ENCODE measurements at regions not wholly inside any gene's neighbourhood (a gene's known extent, or its start where the extent isn't known, plus 50 kb on each side); places are given as distances from the start of the nearest gene placed in this dataset.
"Not testable (repeated sequence)": the region's sequence is repeated elsewhere in the genome, so short reads cannot be mapped to it uniquely, and the experiment has no call there.

DNA sequence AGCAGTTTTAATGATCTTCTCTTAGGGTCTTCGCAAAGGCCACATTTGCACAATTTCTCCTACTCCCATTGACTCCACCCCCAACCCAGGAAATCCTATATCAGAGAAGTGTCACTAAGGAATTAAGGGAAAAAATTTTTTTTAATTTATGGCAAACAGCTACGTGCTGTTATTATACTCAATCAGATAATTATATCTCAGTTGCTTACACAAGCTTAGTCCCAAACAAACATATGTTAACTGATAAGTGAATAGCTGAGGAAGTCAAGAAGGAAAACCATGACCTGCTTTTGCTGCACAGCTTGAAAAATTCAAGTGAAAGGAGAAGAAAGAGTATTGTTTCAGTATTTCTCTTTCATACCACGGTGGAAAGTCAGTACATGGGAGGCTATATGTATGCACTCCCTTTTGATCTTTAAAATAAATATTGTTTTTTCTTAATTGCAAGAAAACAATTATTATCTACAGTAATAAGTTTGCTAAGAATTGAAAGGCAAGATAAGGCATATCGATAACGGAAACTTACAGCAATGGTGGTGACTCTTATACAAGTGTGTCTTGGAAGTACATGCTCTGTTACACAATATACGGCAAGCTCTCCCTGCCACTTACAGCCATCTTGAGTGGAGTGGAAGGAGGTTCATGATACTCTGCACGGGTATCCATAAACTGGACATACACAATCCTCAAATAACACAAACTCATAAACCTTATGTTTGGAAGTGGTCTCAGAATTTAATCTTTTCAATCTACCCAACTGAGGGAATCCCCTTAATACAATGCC is 167.9 kb upstream of the FREM1 start:
- H3K4me1 Mint-ChIP-seq (ENCODE audit: low read depth): no peaks in the 10 kb centered on the region
- DNase-seq (no peak), ATAC-seq (no peak)
- peaks cover 3% of the 10 kb centered on the region for H3K27me3 Mint-ChIP-seq (ENCODE audit: low read depth)
- no peak overlapping the region for H3K4me3 Mint-ChIP-seq
- no peaks in the 10 kb centered on the region for H3K36me3 Mint-ChIP-seq (ENCODE audit: low read depth)
- H3K27ac Mint-ChIP-seq: no peak overlapping the region
- H3K9me3 Mint-ChIP-seq (ENCODE audit: insufficient read depth): no peaks in the 10 kb centered on the region
- ChIA-PET CTCF (interaction anchor here (0.9 kb wide), 1 partner anchor 57 kb away, joined by 3 read pairs; no protein-coding TSS in a partner anchor), POLR2A (no interaction called here)

- H3K4me3 Mint-ChIP-seq: no peak overlapping the region
- peaks cover 5% of the 10 kb centered on the region for H3K27me3 Mint-ChIP-seq (ENCODE audit: low read depth)
- ATAC-seq (no peak), DNase-seq (no peak)
- no peaks in the 10 kb centered on the region for H3K4me1 Mint-ChIP-seq (ENCODE audit: low read depth)
- POLR2A ChIA-PET: no interaction called here
- H3K36me3 Mint-ChIP-seq (ENCODE audit: low read depth): no peaks in the 10 kb centered on the region
- H3K9me3 Mint-ChIP-seq (ENCODE audit: insufficient read depth): no peaks in the 10 kb centered on the region
- CTCF ChIA-PET: no interaction called here
- H3K27ac Mint-ChIP-seq: no peak overlapping the region
These were observed 163.4 kb upstream of the FREM1 start for GRCh38 chr9:15073620-15074019.

DNA sequence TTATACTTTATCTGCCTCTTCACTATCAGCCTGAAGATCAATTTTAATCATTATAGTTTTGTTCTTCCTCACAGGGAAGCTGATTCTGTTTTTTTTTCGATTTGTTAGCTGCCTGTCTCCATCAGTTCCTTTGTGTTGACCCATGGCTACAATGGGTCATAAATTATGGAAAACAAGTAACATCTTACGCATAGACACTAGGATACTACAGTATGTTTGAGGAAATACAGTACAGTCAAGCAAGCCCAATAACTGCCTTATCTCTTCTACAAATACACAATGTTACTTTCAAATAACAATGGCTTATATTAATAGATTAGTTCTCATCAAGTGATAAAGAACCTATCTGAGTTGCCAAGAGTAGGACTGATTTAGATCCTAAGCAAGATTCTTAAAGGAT is 160.5 kb upstream of the FREM1 start:
- DNase-seq: no peak
- Mint-ChIP-seq H3K27me3 (ENCODE audit: low read depth) (peaks cover 7% of the 10 kb centered on the region), H3K27ac (no peak overlapping the region), H3K4me1 (ENCODE audit: low read depth) (no peaks in the 10 kb centered on the region), H3K36me3 (ENCODE audit: low read depth) (no peaks in the 10 kb centered on the region), H3K9me3 (ENCODE audit: insufficient read depth) (peaks cover 3% of the 10 kb centered on the region), H3K4me3 (no peak overlapping the region)
- ChIA-PET POLR2A (no interaction called here), CTCF (no interaction called here)
- no peak for ATAC-seq

DNA sequence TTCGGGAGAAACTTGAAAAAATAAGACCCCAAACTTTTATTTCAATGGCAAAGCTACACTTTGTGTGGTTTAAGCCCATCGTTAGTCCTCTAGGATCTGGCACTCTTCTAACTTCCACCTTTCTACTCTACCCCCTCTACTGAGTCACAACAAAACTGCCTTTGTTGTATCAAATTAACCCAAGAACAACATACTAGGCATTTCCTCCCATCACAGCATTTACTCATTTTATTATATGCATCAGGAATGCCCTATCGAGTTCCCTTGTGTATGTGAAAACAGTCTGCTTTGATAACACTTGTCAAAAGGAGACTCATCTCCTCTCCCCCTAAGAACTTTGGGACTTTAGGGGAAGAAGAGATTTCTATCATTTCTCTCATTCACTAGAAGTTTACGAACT is 158.9 kb upstream of the FREM1 start:
- DNase-seq: no peak
- Mint-ChIP-seq H3K27ac (no peak overlapping the region), H3K4me3 (no peak overlapping the region), H3K27me3 (ENCODE audit: low read depth) (peaks cover 7% of the 10 kb centered on the region), H3K36me3 (ENCODE audit: low read depth) (no peaks in the 10 kb centered on the region), H3K9me3 (ENCODE audit: insufficient read depth) (peaks cover 3% of the 10 kb centered on the region), H3K4me1 (ENCODE audit: low read depth) (no peaks in the 10 kb centered on the region)
- ATAC-seq: no peak
- ChIA-PET CTCF (no interaction called here), POLR2A (no interaction called here)

DNA sequence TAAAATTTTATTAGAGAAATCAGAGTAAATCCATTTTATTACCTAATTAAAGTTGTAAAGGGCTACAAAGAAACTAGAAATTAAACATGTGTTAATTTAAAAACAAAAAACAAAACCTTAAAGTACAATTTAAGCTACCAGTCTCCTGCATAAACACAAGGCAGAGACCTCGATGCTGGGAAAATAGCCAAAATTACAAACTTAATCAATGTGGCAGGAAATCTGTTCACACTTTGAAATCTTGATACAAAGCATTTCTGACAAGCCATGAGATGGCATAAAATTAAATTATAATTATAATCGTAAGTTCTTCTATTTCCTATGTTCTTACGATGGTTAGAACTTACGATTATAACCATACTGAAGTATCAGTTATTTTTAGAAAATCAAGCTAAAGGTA is 158.0 kb upstream of the FREM1 start:
- H3K9me3 Mint-ChIP-seq (ENCODE audit: insufficient read depth): peaks cover 3% of the 10 kb centered on the region
- no peak overlapping the region for H3K4me3 Mint-ChIP-seq
- POLR2A ChIA-PET: no interaction called here
- ATAC-seq (no peak), DNase-seq (no peak)
- CTCF ChIA-PET: no interaction called here
- H3K4me1 Mint-ChIP-seq (ENCODE audit: low read depth): no peaks in the 10 kb centered on the region
- no peaks in the 10 kb centered on the region for H3K36me3 Mint-ChIP-seq (ENCODE audit: low read depth)
- no peak overlapping the region for H3K27ac Mint-ChIP-seq
- peaks cover 7% of the 10 kb centered on the region for H3K27me3 Mint-ChIP-seq (ENCODE audit: low read depth)

- CTCF ChIA-PET: no interaction called here
- POLR2A ChIA-PET: no interaction called here
These were observed 148.8 kb upstream of the FREM1 start for GRCh38 chr9:15059003-15059402.

GRCh38 chr9:15058236-15058635 is 148.0 kb upstream of the FREM1 start:
- Mint-ChIP-seq H3K27me3 (ENCODE audit: low read depth) (peaks cover 3% of the 10 kb centered on the region), H3K27ac (no peak overlapping the region), H3K4me1 (ENCODE audit: low read depth) (no peaks in the 10 kb centered on the region), H3K36me3 (ENCODE audit: low read depth) (no peaks in the 10 kb centered on the region), H3K9me3 (ENCODE audit: insufficient read depth) (no peaks in the 10 kb centered on the region), H3K4me3 (no peak overlapping the region)
- ATAC-seq: no peak
- POLR2A ChIA-PET: no interaction called here
- CTCF ChIA-PET: no interaction called here
- DNase-seq: no peak

More at GRCh38 chr9:15059003-15059402, 148.8 kb upstream of the FREM1 start:
- Mint-ChIP-seq H3K4me3 (no peak overlapping the region), H3K27ac (no peak overlapping the region), H3K4me1 (ENCODE audit: low read depth) (no peaks in the 10 kb centered on the region), H3K27me3 (ENCODE audit: low read depth) (peaks cover 3% of the 10 kb centered on the region), H3K9me3 (ENCODE audit: insufficient read depth) (no peaks in the 10 kb centered on the region), H3K36me3 (ENCODE audit: low read depth) (no peaks in the 10 kb centered on the region)
- ATAC-seq: no peak
- no peak for DNase-seq

DNA sequence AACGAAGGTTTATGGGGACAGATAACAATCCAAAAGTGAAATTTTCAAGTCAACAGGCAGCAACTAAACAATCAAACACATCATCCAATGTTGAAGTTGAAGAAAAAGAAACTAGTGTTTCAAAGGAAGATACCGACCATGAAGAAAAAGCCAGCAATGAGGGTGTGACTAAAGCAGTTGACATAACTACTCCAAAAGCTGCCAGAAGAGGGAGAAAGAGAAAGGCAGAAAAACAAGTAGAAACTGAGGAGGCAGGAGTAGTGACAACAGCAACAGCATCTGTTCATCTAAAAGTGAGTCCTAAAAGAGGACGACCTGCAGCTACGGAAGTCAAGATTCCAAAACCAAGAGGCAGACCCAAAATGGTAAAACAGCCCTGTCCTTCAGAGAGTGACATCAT is 145.1 kb upstream of the FREM1 start:
- not testable (repeated sequence) for H3K27me3 Mint-ChIP-seq (ENCODE audit: low read depth)

DNA sequence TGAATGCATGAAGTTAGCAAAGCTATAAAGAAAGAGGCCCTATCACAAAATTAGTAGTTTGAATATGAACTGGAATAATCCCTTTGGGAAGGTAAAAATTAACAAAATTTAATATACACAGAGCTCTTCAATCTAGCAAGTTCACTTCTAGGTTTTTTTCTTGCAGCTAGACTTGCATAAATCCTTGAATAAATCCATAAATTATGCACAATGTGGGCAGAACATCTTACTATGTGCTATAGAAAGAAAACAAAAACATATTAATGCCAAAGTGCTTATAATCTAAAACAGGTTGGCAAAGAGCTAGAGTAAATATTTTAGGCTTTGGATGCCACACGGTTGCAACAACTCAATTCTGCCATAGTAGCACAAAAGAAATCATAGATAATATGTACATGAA is 138.5 kb upstream of the FREM1 start:
- CTCF ChIA-PET: no interaction called here

More for the DNA sequence above, 145.1 kb upstream of the FREM1 start:
- H3K9me3 Mint-ChIP-seq (ENCODE audit: insufficient read depth); H3K36me3 Mint-ChIP-seq (ENCODE audit: low read depth); DNase-seq; H3K4me1 Mint-ChIP-seq (ENCODE audit: low read depth); H3K4me3 Mint-ChIP-seq; CTCF ChIA-PET; ATAC-seq; POLR2A ChIA-PET; H3K27ac Mint-ChIP-seq: not testable (repeated sequence)

GRCh38 chr9:15047028-15047551 is 136.9 kb upstream of the FREM1 start:
- H3K36me3 Mint-ChIP-seq (ENCODE audit: low read depth): no peaks in the 10 kb centered on the region
- H3K9me3 Mint-ChIP-seq (ENCODE audit: insufficient read depth): no peaks in the 10 kb centered on the region
- no peak overlapping the region for H3K27ac Mint-ChIP-seq
- DNase-seq: no peak
- no peaks in the 10 kb centered on the region for H3K4me1 Mint-ChIP-seq (ENCODE audit: low read depth)
- no peak overlapping the region for H3K4me3 Mint-ChIP-seq
- ChIA-PET POLR2A (no interaction called here), CTCF (no interaction called here)
- H3K27me3 Mint-ChIP-seq (ENCODE audit: low read depth): no peaks in the 10 kb centered on the region
- ATAC-seq: no peak

More for the DNA sequence above, 138.5 kb upstream of the FREM1 start:
- Mint-ChIP-seq H3K27me3 (ENCODE audit: low read depth) (no peaks in the 10 kb centered on the region), H3K36me3 (ENCODE audit: low read depth) (no peaks in the 10 kb centered on the region), H3K4me1 (ENCODE audit: low read depth) (no peaks in the 10 kb centered on the region), H3K9me3 (ENCODE audit: insufficient read depth) (no peaks in the 10 kb centered on the region), H3K4me3 (no peak overlapping the region), H3K27ac (no peak overlapping the region)
- ATAC-seq (no peak), DNase-seq (no peak)
- POLR2A ChIA-PET: no interaction called here

- H3K4me1 Mint-ChIP-seq (ENCODE audit: low read depth): no peaks in the 10 kb centered on the region
- no peaks in the 10 kb centered on the region for H3K9me3 Mint-ChIP-seq (ENCODE audit: insufficient read depth)
- H3K27me3 Mint-ChIP-seq (ENCODE audit: low read depth): no peaks in the 10 kb centered on the region
- H3K27ac Mint-ChIP-seq: no peak overlapping the region
- ChIA-PET CTCF (no interaction called here), POLR2A (no interaction called here)
- ATAC-seq: no peak
- DNase-seq: no peak
- no peak overlapping the region for H3K4me3 Mint-ChIP-seq
- no peaks in the 10 kb centered on the region for H3K36me3 Mint-ChIP-seq (ENCODE audit: low read depth)
These were observed 123.1 kb upstream of the FREM1 start for GRCh38 chr9:15033316-15033715.

GRCh38 chr9:15032860-15033259 is 122.6 kb upstream of the FREM1 start:
- DNase-seq: no peak
- Mint-ChIP-seq H3K4me3 (no peak overlapping the region), H3K36me3 (ENCODE audit: low read depth) (no peaks in the 10 kb centered on the region), H3K4me1 (ENCODE audit: low read depth) (no peaks in the 10 kb centered on the region), H3K9me3 (ENCODE audit: insufficient read depth) (no peaks in the 10 kb centered on the region), H3K27me3 (ENCODE audit: low read depth) (no peaks in the 10 kb centered on the region), H3K27ac (no peak overlapping the region)
- no peak for ATAC-seq
- ChIA-PET POLR2A (no interaction called here), CTCF (no interaction called here)

GRCh38 chr9:15021146-15021545 is 110.9 kb upstream of the FREM1 start:
- H3K4me1 Mint-ChIP-seq (ENCODE audit: low read depth): no peaks in the 10 kb centered on the region
- H3K27me3 Mint-ChIP-seq (ENCODE audit: low read depth): peaks cover 3% of the 10 kb centered on the region
- ChIA-PET CTCF (no interaction called here), POLR2A (no interaction called here)
- peaks cover 5% of the 10 kb centered on the region for H3K9me3 Mint-ChIP-seq (ENCODE audit: insufficient read depth)
- no peak for ATAC-seq
- no peak overlapping the region for H3K4me3 Mint-ChIP-seq
- H3K36me3 Mint-ChIP-seq (ENCODE audit: low read depth): no peaks in the 10 kb centered on the region
- no peak for DNase-seq
- H3K27ac Mint-ChIP-seq: no peak overlapping the region

Measured in activated CD8-positive, alpha-beta T cell treated with anti-CD3 and anti-CD28 coated beads, Interleukin-2, amount 10 ng/mL, durations not matched to agents 7 days and 5 days (primary cell).